GM19238 (cell line): ENCODE measurements at regions not wholly inside any gene's neighbourhood (a gene's known extent, or its start where the extent isn't known, plus 50 kb on each side); places are given as distances from the start of the nearest gene placed in this dataset.
A peak's percentile ranks its signal among the peaks of the same experiment; 100 is the strongest.

Experiments
- DNase-seq: peaks from one replicate; pipeline ENCODE4 v3.0.0; 2011; ENCODE audit warnings: low spot score; ENCODE audit not compliant: insufficient read length

GRCh38 chr15:89399238-89400115 lies 64.9 kb upstream of the POLG start:
- peak; percentile 63 for DNase-seq

GRCh38 chr15:89398896-89399237 lies 64.2 kb upstream of the POLG start:
- no peak for DNase-seq

GRCh38 chr15:89397653-89398023 lies 63.0 kb upstream of the POLG start:
- no peak for DNase-seq

GRCh38 chr15:89396723-89397652 lies 62.4 kb upstream of the POLG start:
- no peak for DNase-seq

GRCh38 chr15:89395996-89396395 lies 61.4 kb upstream of the POLG start:
- DNase-seq, result no peak

GRCh38 chr15:89395461-89395871 lies 60.8 kb upstream of the POLG start:
- no peak for DNase-seq

GRCh38 chr15:89395031-89395430 lies 60.4 kb upstream of the POLG start:
- no peak for DNase-seq

- DNase-seq, result no peak
These were observed 58.4 kb upstream of the POLG start for GRCh38 chr15:89393056-89393455.

GRCh38 chr15:89391685-89392257 lies 57.1 kb upstream of the POLG start:
- no peak for DNase-seq

GRCh38 chr15:89389841-89390603 lies 55.4 kb upstream of the POLG start:
- DNase-seq, result no peak

GRCh38 chr15:89387140-89387903 lies 52.7 kb upstream of the POLG start:
- DNase-seq, result no peak

- no peak for DNase-seq
These were observed 51.1 kb upstream of the POLG start for GRCh38 chr15:89385596-89386331.
